ENCODE measurements at regions not wholly inside any gene's neighbourhood (a gene's known extent, or its start where the extent isn't known, plus 50 kb on each side); places are given as distances from the start of the nearest gene placed in this dataset.
"Not testable (repeated sequence)": the region's sequence is repeated elsewhere in the genome, so short reads cannot be mapped to it uniquely, and the experiment has no call there.

DNA sequence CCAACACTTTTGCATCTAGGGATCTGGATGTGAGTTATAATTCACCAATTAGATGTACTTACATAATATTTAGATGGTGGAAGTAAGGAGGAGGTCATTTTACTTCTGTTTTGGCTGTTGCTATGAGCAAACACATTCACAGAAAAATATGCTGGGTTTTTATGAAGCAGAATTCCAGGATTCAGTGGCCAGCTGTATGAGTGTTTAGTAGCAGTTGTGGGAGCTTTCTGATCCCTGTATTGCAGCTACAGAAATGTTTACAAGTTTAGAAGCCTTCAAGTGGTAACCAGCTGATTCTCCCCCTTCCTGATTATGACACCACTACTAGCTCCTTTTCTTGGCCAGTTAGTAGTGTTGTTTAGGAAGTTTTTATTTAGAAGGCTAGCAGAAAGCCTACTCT lies 177.0 kb downstream of the TENT5A start:
- DNase-seq (ENCODE audit: low spot score): no peak
- intact Hi-C loops (cut with DNase I): no loop called here

DNA sequence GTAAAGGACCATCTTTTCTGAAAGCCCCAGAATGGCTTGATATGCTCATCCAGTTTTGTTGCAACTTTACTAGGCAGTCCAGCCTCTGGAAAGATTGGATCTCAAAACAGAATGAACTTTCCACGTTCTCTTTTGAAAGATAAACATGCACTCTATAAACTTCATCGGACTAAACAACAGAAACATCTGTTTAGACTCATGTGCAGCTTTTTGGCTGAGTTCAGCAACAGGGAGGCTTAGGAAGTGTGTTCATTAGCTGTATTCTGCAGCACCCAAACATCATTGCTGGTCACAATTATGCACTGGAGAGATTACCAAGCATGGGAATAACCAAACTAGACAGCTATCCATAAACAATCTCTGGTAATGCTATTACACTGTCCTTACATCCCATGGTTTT lies 180.5 kb downstream of the TENT5A start:
- intact Hi-C loops (cut with DNase I): no loop called here

DNA sequence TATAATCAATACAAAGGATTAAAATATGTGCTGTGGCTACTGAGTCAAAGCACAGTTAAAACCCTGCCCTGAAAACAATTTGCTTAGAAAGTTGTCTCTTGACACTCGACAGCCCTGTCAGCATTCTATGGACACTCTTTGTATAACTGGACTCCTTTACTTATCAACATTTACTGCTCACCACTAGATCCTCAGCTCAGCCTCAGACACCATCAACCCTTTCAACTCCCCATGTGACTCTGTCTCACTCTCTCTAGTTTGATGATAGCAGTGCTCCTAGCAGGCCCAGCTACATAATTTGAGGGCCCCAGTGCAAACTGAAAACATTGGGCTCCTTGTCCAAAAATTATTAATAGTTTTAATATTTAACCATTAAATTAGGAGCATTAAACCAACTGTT lies 181.8 kb downstream of the TENT5A start:
- intact Hi-C loops (cut with DNase I): no loop called here
- DNase-seq (ENCODE audit: low spot score): no peak

More for the DNA sequence above, 180.5 kb downstream of the TENT5A start:
- DNase-seq (ENCODE audit: low spot score): no peak

DNA sequence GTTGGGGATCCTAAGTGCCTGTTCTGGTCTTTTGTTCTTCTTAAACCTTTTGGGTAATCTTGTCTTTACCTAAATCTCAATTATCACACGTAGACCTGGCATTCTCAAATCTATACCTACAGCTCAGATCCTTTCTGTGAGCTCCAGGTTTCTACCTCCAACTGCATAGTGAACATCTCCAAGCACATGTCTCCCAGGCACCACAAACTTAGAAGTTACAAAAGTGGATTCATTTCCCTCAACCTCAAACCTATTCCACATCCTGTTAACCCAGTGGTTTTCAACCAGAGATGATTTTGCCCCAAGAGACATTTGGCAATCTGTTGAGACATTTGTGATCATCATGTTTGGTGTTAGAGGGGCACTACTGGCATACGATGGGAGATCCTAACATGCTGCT lies 183.5 kb downstream of the TENT5A start:
- DNase-seq (ENCODE audit: low spot score): no peak
- intact Hi-C loops (cut with DNase I): no loop called here

DNA sequence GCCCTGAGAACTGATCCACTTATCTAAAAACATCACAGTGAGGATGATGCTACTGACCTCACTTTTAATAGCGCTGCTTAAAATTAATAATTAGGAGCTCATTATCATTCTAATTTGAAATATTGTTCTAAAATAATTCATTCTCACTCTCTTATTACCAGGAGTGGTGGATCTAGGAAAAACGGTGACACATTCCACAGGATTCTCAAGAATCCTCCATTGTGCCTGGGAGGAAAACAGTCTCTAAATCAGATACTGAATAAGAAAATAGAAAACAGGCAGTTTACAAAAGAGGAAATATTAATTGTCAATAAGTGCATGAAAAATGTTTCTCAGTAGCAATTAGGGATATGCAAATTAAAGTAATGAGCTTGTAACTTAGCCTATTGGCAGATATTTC lies 187.4 kb downstream of the TENT5A start:
- no peak for DNase-seq (ENCODE audit: low spot score)
- intact Hi-C loops (cut with DNase I): no loop called here

DNA sequence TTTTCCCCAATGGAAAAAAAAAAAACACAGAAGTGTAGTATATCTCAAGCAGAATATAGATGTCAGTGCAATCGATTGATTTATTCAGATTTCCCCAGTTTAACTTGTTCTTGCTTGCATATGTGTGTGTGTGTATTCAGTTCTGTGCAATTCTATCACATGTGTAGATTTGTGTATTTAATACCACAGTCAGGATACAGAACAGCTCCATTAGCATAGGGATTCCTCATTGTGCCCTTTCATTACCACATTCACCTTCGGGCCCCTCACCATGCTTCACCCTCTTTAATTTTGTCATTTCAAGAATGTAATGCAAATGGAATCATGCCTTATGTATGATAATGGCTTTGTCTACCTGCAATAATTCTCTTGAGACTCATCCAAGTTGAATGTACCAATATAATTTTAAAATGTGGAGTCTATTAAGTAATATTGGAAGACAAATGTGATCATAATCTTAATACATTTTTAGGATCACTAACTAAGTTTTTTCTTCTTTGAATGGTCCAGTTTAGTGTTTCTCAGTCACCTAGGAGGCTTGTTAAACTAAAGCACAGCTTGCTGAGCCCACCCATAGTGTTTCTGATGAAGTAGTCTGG lies 187.9 kb downstream of the TENT5A start:
- no peak for DNase-seq (ENCODE audit: low spot score)
- intact Hi-C loops (cut with DNase I): no loop called here

DNA sequence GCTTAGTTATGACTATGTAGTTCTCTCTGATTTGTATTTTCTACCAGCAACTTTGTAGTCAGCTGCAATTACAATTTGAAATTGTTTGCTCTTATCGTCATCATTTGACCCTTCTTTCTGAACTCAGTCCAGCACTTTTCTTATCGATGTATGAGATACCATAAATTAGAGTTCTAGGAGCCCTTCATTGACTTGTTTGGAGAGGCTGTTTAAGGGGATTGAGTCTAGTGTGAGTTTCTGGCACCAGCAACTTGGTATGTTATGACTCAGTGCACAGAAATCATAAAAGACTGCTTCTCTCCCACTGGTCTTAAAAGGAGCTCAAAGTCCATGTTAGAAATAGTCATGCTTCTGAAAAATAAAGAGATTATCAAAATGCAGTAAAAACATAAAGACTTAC lies 190.3 kb downstream of the TENT5A start:
- no peak for DNase-seq (ENCODE audit: low spot score)
- intact Hi-C loops (cut with DNase I): no loop called here

DNA sequence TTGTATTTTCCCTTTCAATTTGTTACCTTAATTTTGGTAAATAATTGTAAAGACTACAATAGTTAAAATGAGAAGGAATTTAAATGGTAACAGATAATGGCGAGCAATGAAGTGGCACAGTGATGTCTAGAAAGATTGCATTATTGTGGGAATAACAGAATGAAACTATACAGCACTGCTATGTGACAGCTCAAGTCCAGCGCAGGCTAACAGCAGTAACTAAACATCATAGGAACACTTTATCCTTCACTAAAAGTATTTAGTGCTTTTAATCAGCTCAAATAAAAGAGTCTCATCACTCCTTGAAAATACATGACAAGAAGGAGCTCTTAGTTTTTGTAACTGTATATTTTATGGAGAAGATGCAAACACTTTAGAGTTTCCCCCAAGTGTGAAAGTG lies 190.8 kb downstream of the TENT5A start:
- intact Hi-C loops (cut with DNase I): no loop called here
- no peak for DNase-seq (ENCODE audit: low spot score)

DNA sequence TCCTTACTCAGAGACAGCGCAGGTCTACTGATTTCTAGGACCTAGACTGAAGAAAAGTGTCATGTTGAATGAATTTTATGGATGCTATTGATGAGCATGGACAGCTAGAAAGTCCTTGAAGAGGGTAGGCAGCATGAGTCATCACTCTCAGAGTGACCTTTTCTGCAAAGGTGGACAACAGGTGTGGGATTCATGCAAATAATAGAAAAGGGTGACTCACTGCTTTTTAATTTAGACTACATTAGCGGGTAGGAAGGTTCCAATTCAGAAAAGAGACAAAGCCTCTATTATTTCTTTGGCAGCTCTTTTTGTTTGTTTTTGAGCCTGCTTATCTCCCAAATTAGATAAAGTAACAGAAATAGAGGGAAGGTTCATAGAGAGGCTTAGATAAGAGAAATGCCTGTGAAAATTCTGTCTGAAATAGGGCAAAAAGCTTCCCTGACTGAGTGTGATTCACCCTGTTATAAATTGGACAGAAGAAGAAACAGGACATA lies 191.4 kb downstream of the TENT5A start:
- DNase-seq (ENCODE audit: low spot score): no peak
- intact Hi-C loops (cut with DNase I): no loop called here

DNA sequence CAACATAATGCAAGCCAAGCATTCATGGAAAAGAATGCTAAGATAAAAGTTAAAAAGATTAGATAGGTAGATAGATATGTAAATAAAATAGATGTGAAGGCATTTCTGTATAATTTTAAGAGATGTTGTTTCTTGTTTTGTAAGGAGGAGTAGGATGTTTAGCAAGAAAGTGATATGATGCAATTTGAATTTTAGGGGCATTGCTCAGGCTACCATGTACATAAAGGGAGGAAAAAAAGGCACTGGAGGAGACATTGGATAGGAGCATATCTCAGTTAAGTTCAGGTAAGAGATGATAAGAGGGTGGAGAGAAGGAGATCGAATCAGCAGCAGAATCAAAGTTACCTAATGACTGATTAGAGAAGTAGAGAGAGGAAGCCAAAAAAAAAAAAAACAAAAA lies 194.7 kb downstream of the TENT5A start:
- no peak for DNase-seq (ENCODE audit: low spot score)
- intact Hi-C loops (cut with DNase I): no loop called here

DNA sequence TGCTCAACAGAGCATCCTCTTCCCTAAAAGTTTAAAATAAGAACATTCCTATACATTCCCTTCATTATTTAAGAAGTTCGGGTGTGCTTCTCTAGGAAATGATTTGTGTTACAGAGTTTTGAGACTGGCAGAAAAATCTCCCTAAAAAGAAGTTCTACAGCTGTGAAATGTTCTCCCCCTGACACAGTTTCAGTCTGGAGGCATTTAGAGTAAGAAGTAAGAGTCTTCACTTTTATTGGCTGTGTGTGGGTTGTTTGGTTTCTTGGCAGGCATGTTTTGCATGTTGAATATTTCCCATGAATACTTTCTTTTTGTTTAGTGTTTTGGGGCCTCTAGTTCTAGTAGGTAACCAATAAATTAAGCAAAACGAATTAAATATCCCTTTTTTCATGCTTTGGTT lies 195.9 kb downstream of the TENT5A start:
- intact Hi-C loops (cut with DNase I): no loop called here
- DNase-seq (ENCODE audit: low spot score): no peak

DNA sequence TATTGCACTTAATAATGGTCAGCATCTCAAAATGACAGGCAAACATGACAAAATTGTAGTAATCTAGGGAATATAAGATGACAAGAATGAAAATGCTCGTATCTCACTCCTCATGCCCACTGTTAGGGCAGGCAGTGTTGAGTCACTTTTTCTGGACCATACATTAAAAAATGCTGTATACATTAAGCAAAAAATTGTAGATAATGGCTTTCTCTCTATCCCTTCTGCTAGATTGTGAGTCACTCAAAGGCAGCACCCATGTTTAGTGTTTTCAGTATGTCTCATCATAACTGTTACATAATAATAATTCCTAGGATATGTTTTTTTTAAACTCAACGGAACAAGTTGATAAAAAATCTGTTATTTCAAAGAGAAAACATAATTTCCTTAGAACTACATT lies 199.3 kb downstream of the TENT5A start:
- intact Hi-C loops (cut with DNase I): no loop called here
- DNase-seq (ENCODE audit: low spot score): no peak

DNA sequence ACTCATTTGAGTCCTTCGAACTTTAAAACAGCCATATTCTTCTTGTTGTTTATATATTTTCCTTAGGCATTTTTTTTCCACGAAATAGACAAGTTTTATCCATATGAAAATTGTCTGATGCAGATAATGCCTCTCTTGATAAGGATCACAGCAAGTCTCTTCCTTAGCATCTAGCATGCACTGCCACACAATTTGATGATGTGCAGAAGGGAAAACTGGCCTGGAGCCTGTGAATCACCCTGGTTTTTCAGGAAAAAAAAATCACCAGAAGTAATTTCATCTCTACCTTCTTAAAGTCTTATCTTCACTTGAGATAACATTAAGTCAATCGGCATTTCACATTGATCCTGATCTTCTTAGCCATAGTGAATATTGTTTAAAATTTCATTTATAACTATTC lies 199.8 kb downstream of the TENT5A start:
- intact Hi-C loops (cut with DNase I): no loop called here
- no peak for DNase-seq (ENCODE audit: low spot score)

DNA sequence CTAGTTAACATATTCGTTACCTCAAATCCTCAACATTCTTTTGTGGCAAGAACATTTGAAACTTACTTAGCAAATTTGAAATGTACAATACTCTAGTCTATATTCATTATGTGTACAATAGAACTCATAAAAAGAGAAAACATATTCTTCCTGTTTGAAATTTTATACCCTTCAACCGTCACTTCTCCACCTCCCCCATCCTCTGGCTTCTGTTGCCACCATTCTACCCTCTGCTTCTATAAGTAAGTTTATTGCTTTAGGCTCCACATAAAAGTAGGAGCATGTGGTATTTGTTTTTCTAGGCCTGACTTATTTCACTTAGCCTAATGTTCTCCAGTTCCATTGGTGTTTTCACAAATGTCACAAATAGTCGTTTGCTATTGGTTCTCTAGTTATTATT lies 205.3 kb downstream of the TENT5A start:
- DNase-seq (ENCODE audit: low spot score): no peak
- intact Hi-C loops (cut with DNase I): no loop called here

DNA sequence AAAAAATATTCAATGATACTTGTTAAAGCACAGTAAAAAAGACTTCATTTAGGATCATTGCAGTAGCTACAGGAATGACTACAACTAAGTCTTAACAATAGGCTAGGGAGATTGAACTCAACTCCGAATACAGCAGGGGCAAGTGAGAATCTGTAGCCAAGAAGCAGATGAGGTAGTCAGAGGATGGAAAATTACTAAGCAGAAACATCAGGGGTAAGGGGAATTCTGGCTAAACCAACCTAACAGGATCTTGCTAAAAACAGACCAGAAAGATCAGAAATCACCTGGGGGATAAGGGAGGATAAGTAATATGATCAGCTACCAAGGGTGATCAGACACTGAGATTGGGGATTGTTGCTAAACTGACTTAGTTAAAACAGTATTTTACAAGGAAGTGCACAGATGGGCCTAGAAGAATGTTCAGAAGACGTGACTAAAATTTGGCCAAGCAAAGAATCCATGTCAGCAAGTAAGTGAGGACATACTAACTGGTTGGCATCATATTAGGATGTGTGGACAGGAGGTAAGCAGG lies 217.5 kb downstream of the TENT5A start:
- no peak for DNase-seq (ENCODE audit: low spot score)
- intact Hi-C loops (cut with DNase I): no loop called here

DNA sequence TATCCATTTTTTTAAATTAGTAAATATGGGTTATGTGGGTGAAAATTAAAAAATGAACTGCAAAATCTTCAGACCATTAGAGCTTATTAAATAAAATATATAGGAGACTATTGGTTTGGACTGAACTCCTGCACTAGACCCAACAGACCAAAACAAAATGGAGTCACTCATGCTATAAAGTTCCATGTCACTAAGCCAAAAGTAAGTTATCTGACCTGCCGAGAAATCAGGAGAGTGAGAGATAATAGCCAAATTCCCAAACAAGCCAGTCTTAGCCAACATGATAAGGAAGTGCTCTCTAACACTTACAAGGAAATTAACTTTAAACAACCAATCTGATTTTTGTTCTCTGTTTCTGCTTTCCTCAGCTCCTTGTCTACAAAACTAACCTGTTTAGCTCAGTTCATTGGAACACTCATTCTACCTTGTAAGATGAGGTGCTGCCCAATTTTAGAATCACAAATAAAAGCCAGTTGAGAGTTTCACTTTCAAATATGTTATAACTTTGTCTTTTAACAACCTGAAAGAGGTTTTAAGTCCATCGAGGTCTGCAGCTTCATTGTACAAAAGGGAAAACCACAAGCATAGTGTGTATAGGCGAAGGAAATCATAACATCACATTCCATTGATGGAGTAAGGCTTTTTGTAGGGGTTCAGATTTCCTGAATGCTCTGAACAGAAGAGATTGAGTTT lies 220.5 kb downstream of the TENT5A start:
- intact Hi-C loops (cut with DNase I): no loop called here

DNA sequence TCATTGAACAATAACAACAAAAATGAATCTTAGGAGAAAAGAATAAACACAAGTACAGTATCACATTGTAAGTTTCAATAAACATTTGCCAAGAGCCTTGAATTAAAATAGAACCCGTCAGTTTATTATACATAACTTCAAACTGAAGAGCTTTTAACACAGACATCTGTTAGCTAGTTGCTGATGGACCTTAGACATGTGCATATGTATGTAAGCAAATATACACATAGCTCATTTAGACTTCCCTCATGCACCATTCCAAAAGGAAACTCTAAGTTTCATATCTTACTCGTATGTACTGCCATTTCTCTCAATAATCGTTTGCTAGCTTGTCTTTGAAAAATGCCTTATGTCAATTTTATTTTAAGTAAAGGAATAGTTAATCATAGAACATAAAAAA lies 235.0 kb downstream of the TENT5A start:
- intact Hi-C loops (cut with DNase I): no loop called here
- DNase-seq (ENCODE audit: low spot score): no peak

More for the DNA sequence above, 220.5 kb downstream of the TENT5A start:
- no peak for DNase-seq (ENCODE audit: low spot score)

DNA sequence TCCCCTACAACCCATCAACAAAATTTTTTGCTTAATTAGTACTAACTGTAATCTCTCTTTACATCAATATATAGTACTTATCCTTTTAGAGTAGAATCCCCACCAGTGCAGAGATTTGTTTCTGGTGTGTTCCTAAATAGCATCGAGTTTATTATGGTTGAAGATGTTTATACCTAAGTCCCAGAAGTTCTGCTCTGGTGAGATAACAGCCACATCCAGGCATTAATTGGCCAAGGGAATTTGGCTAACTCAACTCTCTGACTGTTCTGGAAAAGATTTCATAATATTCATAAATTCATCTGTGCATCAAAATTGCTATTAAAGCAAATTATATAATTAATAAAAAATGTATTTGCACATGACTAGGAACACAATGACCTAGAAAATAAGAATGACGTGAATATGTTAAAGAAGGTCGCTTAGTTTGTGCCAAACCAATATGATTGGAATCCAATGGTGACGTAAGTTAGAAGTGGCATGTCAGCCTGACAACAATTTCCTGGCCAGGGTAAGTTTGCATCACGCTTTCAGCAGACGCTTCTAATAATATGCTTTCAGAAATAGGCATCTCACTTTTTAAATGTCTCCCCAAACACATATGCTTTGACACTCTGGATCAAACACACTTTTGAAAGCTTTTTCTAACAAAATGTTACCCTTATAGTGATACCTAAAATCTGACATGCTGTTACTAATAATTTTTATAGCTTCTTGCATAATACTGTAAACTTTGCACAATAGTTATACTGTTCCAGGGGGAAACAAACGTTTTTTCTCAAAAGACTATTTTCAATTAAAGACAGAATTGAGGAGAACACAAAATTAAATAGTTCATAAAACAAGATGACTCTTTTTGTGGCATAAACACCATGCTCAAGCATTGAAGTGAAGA lies 236.7 kb downstream of the TENT5A start:
- intact Hi-C loops (cut with DNase I): no loop called here
- DNase-seq (ENCODE audit: low spot score): no peak

DNA sequence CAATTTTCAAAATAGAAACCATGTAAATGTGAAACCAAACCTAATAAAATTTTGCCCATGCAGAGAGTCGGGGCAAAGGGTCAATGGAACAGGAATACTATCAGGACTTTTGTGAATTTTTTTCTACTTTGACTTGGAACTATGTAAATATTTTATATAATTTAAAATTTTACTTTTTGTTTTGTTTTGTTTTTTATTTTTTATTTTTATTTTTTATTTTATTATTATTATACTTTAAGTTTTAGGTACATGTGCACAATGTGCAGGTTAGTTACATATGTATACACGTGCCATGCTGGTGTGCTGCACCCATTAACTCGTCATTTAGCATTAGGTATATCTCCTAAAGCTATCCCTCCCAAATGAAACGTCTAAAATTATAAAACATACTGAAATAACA lies 238.3 kb downstream of the TENT5A start:
- intact Hi-C loops (cut with DNase I): not testable (repeated sequence)

DNA sequence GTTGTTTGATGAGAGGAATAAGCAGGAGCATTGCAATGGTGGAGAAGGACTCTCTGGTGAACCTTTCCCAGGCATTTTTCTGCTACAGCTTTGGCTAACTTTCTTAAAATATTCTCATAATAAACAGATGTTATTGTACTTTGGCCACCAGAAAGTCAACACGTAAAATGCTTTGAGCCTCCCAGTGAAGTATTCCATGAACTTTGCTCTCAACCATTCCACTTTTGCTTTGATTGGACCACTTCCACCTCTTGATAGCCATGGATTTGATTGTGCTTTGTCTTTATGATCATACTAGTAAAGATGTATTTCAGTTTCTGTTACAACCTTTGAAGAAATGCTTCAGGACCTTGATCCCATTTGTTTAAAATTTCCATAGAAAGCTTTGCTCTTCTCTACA lies 241.1 kb downstream of the TENT5A start:
- no peak for DNase-seq (ENCODE audit: low spot score)
- intact Hi-C loops (cut with DNase I): no loop called here

More for the DNA sequence above, 238.3 kb downstream of the TENT5A start:
- not testable (repeated sequence) for DNase-seq (ENCODE audit: low spot score)
